Parathyroid adenoma (tissue), 2 donors: ENCODE measurements at regions not wholly inside any gene's neighbourhood (a gene's known extent, or its start where the extent isn't known, plus 50 kb on each side); places are given as distances from the start of the nearest gene placed in this dataset.

Source experiments
- H2AFZ ChIP-seq: fragments of 300-600 bp; sonication (generic); one replicate; pipeline ENCODE4 v1.7.0; 2017; ENCODE audit warnings: antibody characterized with exemption, mild to moderate bottlenecking
- H3K27ac ChIP-seq: fragments of 300-600 bp; sonication (generic); one replicate; pipeline ENCODE4 v1.7.0; 2017
- H3K27me3 ChIP-seq: fragments of 300-600 bp; sonication (generic); one replicate; pipeline ENCODE4 v1.7.0; 2017; ENCODE audit warnings: low read length; ENCODE audit not compliant: control insufficient read depth, insufficient read depth
- H3K36me3 ChIP-seq: fragments of 300-600 bp; sonication (generic); one replicate; pipeline ENCODE4 v1.7.0; 2017; ENCODE audit warnings: low read length; ENCODE audit not compliant: control insufficient read depth, insufficient read depth
- H3K4me1 ChIP-seq: fragments of 300-600 bp; sonication (generic); one replicate; pipeline ENCODE4 v1.7.0; 2017; ENCODE audit warnings: control low read depth
- H3K4me2 ChIP-seq: fragments of 300-600 bp; sonication (generic); one replicate; pipeline ENCODE4 v1.7.0; 2017; ENCODE audit warnings: low read length
- H3K4me3 ChIP-seq: fragments of 300-600 bp; sonication (generic); one replicate; pipeline ENCODE4 v1.7.0; 2017; ENCODE audit warnings: low read depth, low read length
- H3K79me2 ChIP-seq: fragments of 300-600 bp; sonication (generic); one replicate; pipeline ENCODE4 v1.7.0; 2017; ENCODE audit warnings: control low read depth
- H3K9ac ChIP-seq: fragments of 300-600 bp; sonication (generic); one replicate; pipeline ENCODE4 v1.7.0; 2017; ENCODE audit warnings: mild to moderate bottlenecking
- H3K9me3 ChIP-seq: fragments of 300-600 bp; sonication (generic); one replicate; pipeline ENCODE4 v1.7.0; 2017; ENCODE audit warnings: low read length; ENCODE audit not compliant: control insufficient read depth
- CTCF ChIP-seq: fragments of 300-600 bp; sonication (generic); IDR thresholded peaks from one replicate; pipeline ENCODE4 v1.7.0; 2017; ENCODE audit warnings: antibody characterized with exemption, mild to moderate bottlenecking
- donor health status: primary hyperparathyroidism.

- no peak overlapping the region for H3K4me2 ChIP-seq
- no peak overlapping the region for H2AFZ ChIP-seq
- H3K27me3 ChIP-seq: no peaks in the 10 kb centered on the region
- no peak overlapping the region for H3K27ac ChIP-seq
- H3K4me3 ChIP-seq: no peak overlapping the region
- H3K79me2 ChIP-seq: no peaks in the 10 kb centered on the region
- no peaks in the 10 kb centered on the region for H3K4me1 ChIP-seq
- H3K36me3 ChIP-seq: no peaks in the 10 kb centered on the region
- no peak overlapping the region for H3K9ac ChIP-seq
- H3K9me3 ChIP-seq: no peaks in the 10 kb centered on the region
- no peak for TF ChIP-seq CTCF
Observed at GRCh38 chr2:125839945-125840344, 816.0 kb upstream of the GYPC start.

DNA sequence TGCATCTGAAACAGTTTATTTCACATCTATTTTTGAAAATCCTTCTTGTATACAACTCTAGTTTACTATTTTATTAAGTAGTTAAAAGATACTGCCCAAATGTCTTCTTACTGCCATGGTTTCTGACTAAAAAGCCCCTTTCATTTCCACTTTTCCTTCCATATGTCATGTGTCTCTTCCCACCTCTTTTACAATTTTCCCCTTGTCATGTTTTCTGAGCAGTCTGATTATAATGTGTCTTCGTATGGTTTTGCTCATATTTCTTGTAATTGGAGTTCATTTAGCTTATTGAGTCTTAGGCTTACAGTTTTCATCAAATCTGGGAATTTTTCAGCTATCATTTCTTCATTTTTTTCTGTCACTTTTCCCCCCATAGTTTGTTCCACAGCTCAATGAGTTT, 813.9 kb upstream of the GYPC start:
- Histone ChIP-seq H3K4me2 (no peak overlapping the region), H3K9me3 (no peaks in the 10 kb centered on the region), H3K4me3 (no peak overlapping the region), H3K27me3 (no peaks in the 10 kb centered on the region), H3K36me3 (no peaks in the 10 kb centered on the region), H3K9ac (no peak overlapping the region), H3K27ac (no peak overlapping the region), H3K4me1 (no peaks in the 10 kb centered on the region), H3K79me2 (no peaks in the 10 kb centered on the region), H2AFZ (no peak overlapping the region)
- TF ChIP-seq CTCF: no peak

- Histone ChIP-seq H3K4me1 (peaks cover 2% of the 10 kb centered on the region), H2AFZ (no peak overlapping the region), H3K36me3 (no peaks in the 10 kb centered on the region), H3K9ac (no peak overlapping the region), H3K9me3 (no peaks in the 10 kb centered on the region), H3K27me3 (no peaks in the 10 kb centered on the region), H3K27ac (no peak overlapping the region), H3K79me2 (no peaks in the 10 kb centered on the region), H3K4me3 (no peak overlapping the region), H3K4me2 (no peak overlapping the region)
- no peak for TF ChIP-seq CTCF
Observed at GRCh38 chr2:125850541-125850940, 805.4 kb upstream of the GYPC start.

DNA sequence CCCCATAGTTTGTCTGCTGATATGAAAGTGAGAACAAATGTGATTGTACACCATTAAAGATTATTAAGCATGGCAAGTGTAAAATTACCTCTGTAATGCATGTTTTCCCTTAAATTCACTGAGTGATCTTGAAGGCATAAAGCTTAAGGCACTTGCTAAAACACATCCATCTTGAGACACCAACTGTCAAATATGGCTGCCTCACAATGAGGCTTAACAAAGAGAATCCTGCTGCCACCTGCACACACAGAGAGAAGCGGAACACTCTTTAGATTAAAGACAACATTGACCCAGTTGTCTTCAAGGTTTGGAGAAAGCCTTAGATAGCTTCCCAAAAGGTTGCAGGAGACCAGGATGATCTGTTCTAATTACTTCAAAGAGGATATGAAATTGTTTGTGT, 803.6 kb upstream of the GYPC start:
- Histone ChIP-seq H3K27ac (no peak overlapping the region), H3K79me2 (no peaks in the 10 kb centered on the region), H2AFZ (no peak overlapping the region), H3K4me3 (no peak overlapping the region), H3K9ac (no peak overlapping the region), H3K27me3 (no peaks in the 10 kb centered on the region), H3K4me1 (peaks cover 2% of the 10 kb centered on the region), H3K36me3 (no peaks in the 10 kb centered on the region), H3K9me3 (no peaks in the 10 kb centered on the region), H3K4me2 (no peak overlapping the region)
- no peak for TF ChIP-seq CTCF

DNA sequence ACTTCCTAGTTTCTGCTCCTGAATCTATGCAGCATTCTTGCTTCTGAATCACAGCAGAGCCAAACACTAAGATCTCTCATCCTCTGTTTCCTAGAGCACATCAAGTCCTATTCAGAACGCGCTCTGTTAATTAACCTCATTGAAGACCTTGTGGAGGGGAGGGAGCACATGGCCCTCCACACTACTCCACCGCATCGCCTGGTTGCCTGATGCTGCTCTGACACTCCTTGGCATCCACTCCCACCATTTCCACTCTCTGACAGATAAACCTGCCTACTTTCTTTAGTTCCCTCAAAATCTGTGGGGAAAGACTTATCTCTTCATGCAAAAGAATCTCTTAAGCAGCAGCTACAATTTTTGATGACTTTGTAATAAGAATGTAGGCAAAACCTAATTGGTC, 802.3 kb upstream of the GYPC start:
- no peaks in the 10 kb centered on the region for H3K79me2 ChIP-seq
- H3K4me1 ChIP-seq: peaks cover 2% of the 10 kb centered on the region
- H3K36me3 ChIP-seq: no peaks in the 10 kb centered on the region
- H3K27ac ChIP-seq: no peak overlapping the region
- no peaks in the 10 kb centered on the region for H3K27me3 ChIP-seq
- H3K4me3 ChIP-seq: no peak overlapping the region
- no peak for TF ChIP-seq CTCF
- H3K9me3 ChIP-seq: no peaks in the 10 kb centered on the region
- no peak overlapping the region for H3K9ac ChIP-seq
- no peak overlapping the region for H2AFZ ChIP-seq
- no peak overlapping the region for H3K4me2 ChIP-seq
